Natural killer cell treated with Interleukin-12 subunit alpha and Interleukin-12 subunit beta and Interleukin-15 and Interleukin-18, amount 100 ng/mL, for 72 hours (primary cell): ENCODE measurements at regions not wholly inside any gene's neighbourhood (a gene's known extent, or its start where the extent isn't known, plus 50 kb on each side); places are given as distances from the start of the nearest gene placed in this dataset.

Source experiments
- ATAC-seq, 2 donors: fragments of 150-1000 bp; cut with Tn5 transposase in 1 of 2; sonication (Bioruptor Pico), chemical (Tn5 transposase) in 1 of 2; 2 replicates each; pipeline ENCODE4 v1.10.0; 2021
- DNase-seq: peaks from one replicate; pipeline ENCODE4 v3.0.0; 2022; ENCODE audit warnings: low spot score
- H3K27ac Mint-ChIP-seq, 2 donors: 1 replicate in 1 of 2; 2 replicates in 1 of 2; pipeline ENCODE4 v1.8.0; 2022; ENCODE audit warnings: mixed read lengths in 2 of 2, mild to moderate bottlenecking in 1 of 2, moderate library complexity in 1 of 2
- H3K27me3 Mint-ChIP-seq, 2 donors: 1 replicate in 1 of 2; 2 replicates in 1 of 2; pipeline ENCODE4 v1.8.0; 2022; ENCODE audit warnings: mixed read lengths in 2 of 2
- H3K36me3 Mint-ChIP-seq: one replicate; pipeline ENCODE4 v1.8.0; 2022; ENCODE audit warnings: mixed read lengths
- H3K4me1 Mint-ChIP-seq, 2 donors: 1 replicate in 1 of 2; 2 replicates in 1 of 2; pipeline ENCODE4 v1.8.0; 2022; ENCODE audit warnings: low read depth in 2 of 2, mixed read lengths in 2 of 2, mild to moderate bottlenecking in 1 of 2
- H3K4me3 Mint-ChIP-seq: one replicate; pipeline ENCODE4 v1.8.0; 2022; ENCODE audit warnings: mixed read lengths
- H3K9me3 Mint-ChIP-seq: 2 replicates; pipeline ENCODE4 v1.8.0; 2022; ENCODE audit warnings: mixed read lengths

- peaks cover 2 to 5% of the 10 kb centered on the region in 2 donors for H3K4me1 Mint-ChIP-seq
- peaks cover 11 to 13% of the 10 kb centered on the region in 2 donors for H3K27me3 Mint-ChIP-seq
Measured at GRCh38 chr6:165830761-165831160, 167.7 kb upstream of the PDE10A start.

DNA sequence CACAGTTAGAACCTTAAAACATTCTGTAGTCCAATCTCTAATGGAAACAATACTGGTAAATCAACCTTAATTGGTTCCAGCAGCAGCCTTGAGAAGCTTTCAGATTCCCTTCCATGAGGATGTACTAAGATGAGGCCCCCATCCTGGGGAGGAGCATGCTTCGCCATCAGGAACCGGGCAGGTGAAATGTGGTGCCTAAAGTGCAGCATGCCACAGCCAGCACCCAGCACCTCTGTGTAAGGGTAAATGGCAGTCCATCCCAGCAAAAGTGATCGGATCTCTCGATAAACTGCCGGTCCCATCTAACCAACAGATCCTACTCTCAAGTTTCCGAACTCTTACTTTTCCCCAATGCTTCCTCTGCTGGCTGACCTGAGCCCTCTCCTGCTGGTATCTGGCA is 166.3 kb upstream of the PDE10A start:
- H3K4me3 Mint-ChIP-seq: no peak overlapping the region
- no peak overlapping the region for H3K27ac Mint-ChIP-seq
- H3K27me3 Mint-ChIP-seq: peaks cover 6 to 7% of the 10 kb centered on the region in 2 donors
- no peaks in the 10 kb centered on the region for H3K9me3 Mint-ChIP-seq
- no peaks in the 10 kb centered on the region for H3K36me3 Mint-ChIP-seq
- H3K4me1 Mint-ChIP-seq: peaks cover 2 to 5% of the 10 kb centered on the region in 2 donors
- ATAC-seq: no peak
- DNase-seq: no peak

More at GRCh38 chr6:165830761-165831160, 167.7 kb upstream of the PDE10A start:
- Mint-ChIP-seq H3K9me3 (no peaks in the 10 kb centered on the region), H3K27ac (no peak overlapping the region), H3K36me3 (no peaks in the 10 kb centered on the region), H3K4me3 (no peak overlapping the region)
- DNase-seq: no peak
- ATAC-seq: no peak

DNA sequence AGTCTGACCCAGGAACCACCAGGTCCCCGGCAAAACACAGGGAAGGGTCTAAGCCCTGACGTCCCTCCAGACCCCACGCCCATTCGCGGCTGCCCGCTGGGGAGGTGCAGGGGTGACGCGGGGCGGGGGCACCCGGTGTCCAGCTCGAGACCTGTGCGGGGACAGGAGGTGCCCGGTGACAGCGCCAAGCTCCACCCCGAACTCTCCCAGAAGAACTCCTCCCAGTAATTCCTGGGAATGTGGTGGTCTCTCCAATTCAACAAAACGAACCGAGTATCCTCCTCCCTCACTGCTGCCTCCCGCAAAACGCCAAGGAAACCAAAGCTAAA is 164.1 kb upstream of the PDE10A start:
- H3K4me1 Mint-ChIP-seq: peaks cover 2 to 5% of the 10 kb centered on the region in 2 donors
- ATAC-seq: peak in 1 of 2 donors; percentile 15
- H3K9me3 Mint-ChIP-seq: no peaks in the 10 kb centered on the region
- H3K27ac Mint-ChIP-seq: no peak overlapping the region
- no peak for DNase-seq
- H3K27me3 Mint-ChIP-seq: peaks cover 6 to 7% of the 10 kb centered on the region in 2 donors
- no peak overlapping the region for H3K4me3 Mint-ChIP-seq
- H3K36me3 Mint-ChIP-seq: no peaks in the 10 kb centered on the region

- no peaks in the 10 kb centered on the region for H3K36me3 Mint-ChIP-seq
- peaks cover 3 to 4% of the 10 kb centered on the region in 2 donors for H3K27me3 Mint-ChIP-seq
- H3K9me3 Mint-ChIP-seq: no peaks in the 10 kb centered on the region
- H3K27ac Mint-ChIP-seq: no peak overlapping the region
- peaks cover under 1 to 2% of the 10 kb centered on the region in 2 donors for H3K4me1 Mint-ChIP-seq
- DNase-seq (no peak), ATAC-seq (peak; percentile 49 to 52)
- H3K4me3 Mint-ChIP-seq: no peak overlapping the region
Measured at GRCh38 chr6:165826487-165827189, 163.6 kb upstream of the PDE10A start.

DNA sequence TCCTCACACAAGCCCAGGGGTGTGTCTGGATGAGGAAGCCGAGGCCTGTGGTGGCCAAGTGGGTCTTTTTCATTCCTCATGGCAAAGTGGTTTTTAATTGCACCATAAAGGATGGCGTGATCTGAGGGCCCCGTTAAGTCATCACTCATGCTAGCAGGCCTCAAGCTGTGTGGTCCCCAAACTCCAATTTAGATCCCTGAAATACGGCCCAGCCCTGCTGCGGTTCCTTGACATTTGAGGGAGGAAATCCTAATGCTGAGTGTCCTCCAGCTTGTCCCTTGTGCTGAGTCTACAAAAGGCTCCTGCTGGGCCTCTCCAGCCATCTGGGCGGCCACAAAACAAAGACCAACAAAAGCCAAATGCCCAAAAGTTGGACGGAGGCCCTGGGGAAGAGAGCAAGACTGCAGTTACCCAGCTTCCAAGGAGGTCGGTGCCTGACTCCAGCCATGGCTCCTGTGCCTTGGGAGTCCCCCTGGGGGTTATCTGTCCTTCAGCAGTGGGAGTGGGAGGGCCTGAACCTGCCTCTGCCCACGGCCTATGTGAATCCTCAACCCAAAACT is 162.3 kb upstream of the PDE10A start:
- Mint-ChIP-seq H3K36me3 (no peaks in the 10 kb centered on the region), H3K9me3 (no peaks in the 10 kb centered on the region), H3K4me1 (no peaks in the 10 kb centered on the region), H3K4me3 (no peak overlapping the region), H3K27ac (no peak overlapping the region), H3K27me3 (peaks cover 9 to 12% of the 10 kb centered on the region in 2 donors)
- ATAC-seq (no peak), DNase-seq (no peak)

DNA sequence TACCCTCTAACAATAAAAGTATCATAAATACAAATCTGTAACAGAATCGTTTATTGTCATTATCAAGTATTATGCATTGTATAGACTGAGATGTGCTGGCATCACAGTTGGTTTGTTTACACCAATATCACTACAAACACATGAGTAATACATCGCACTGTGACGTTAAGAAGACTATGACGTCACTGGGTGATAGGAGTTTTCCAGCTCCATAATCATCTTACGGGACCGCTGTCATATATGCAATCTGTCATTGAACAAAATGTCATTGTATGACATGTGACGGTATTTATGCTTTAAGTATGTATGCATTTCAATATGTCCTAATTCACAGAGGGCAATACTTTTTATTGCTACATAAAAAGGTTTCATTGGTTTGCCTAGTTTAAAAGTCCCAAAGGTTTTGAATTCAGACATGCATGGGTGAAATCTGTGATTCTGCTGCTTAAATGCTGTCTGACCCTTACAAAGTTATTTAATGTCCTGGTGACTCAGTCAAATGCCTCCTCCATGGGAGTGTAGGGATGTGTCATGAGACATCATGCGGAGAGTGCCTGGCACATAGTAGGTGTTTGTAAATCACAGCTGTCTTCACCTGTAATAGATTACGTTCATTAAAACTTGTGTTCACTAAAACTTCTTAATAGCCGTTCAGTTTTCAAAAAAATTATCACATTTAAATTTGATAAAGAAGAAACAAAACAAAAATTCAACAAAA is 160.7 kb upstream of the PDE10A start:
- H3K36me3 Mint-ChIP-seq: no peaks in the 10 kb centered on the region
- H3K9me3 Mint-ChIP-seq: no peaks in the 10 kb centered on the region
- no peak overlapping the region for H3K4me3 Mint-ChIP-seq
- H3K27ac Mint-ChIP-seq: no peak overlapping the region
- ATAC-seq (no peak), DNase-seq (no peak)
- peaks cover 16 to 18% of the 10 kb centered on the region in 2 donors for H3K27me3 Mint-ChIP-seq
- H3K4me1 Mint-ChIP-seq: no peaks in the 10 kb centered on the region

- no peak overlapping the region for H3K4me3 Mint-ChIP-seq
- peaks cover 24 to 25% of the 10 kb centered on the region in 2 donors for H3K27me3 Mint-ChIP-seq
- H3K9me3 Mint-ChIP-seq: no peaks in the 10 kb centered on the region
- no peak overlapping the region for H3K27ac Mint-ChIP-seq
- no peaks in the 10 kb centered on the region for H3K36me3 Mint-ChIP-seq
- no peaks in the 10 kb centered on the region for H3K4me1 Mint-ChIP-seq
- ATAC-seq (no peak), DNase-seq (no peak)
Measured at GRCh38 chr6:165822501-165822900, 159.5 kb upstream of the PDE10A start.

DNA sequence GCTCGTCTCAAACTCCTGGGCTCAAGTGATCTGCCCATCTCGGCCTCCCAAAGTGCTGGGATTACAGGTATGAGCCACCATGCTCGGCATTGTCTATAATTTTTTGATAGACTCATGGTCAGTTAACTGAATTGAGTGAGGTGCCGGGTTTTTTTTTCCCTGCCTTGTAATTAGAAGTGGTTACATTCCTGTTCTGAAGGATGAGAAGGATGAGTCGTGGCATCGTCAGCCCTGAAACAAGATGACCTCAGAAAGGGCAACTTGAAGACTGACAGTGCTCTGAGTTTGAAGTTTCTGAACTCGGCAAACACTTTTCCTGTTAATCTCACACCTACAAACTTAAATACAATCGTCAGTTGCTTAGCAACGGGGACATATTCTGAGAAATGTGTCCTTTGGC is 158.7 kb upstream of the PDE10A start:
- peaks cover 24 to 25% of the 10 kb centered on the region in 2 donors for H3K27me3 Mint-ChIP-seq
- no peaks in the 10 kb centered on the region for H3K9me3 Mint-ChIP-seq
- no peaks in the 10 kb centered on the region for H3K4me1 Mint-ChIP-seq
- no peaks in the 10 kb centered on the region for H3K36me3 Mint-ChIP-seq
- ATAC-seq (no peak), DNase-seq (no peak)
- no peak overlapping the region for H3K27ac Mint-ChIP-seq
- no peak overlapping the region for H3K4me3 Mint-ChIP-seq

DNA sequence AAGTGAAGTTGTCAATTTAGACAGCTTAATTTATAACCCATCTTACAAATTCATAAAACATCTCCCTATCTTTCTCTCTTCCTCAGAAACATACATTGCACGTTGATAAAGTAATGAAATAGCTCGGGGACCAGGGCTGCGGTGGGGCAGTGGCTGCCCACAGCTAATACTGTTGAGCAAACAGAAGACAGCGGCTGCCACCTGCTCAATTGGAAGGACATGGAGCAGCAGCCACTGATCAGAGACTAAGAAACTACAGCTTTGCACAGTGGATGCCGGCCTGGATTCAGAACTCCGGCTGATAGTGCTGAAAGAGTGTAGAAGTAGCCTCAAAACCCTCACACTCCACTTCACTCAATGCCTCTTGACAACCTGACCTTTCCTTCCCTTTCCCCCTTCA is 157.9 kb upstream of the PDE10A start:
- no peaks in the 10 kb centered on the region for H3K9me3 Mint-ChIP-seq
- no peaks in the 10 kb centered on the region for H3K36me3 Mint-ChIP-seq
- H3K27me3 Mint-ChIP-seq: peaks cover 30 to 31% of the 10 kb centered on the region in 2 donors
- H3K27ac Mint-ChIP-seq: no peak overlapping the region
- no peak overlapping the region for H3K4me3 Mint-ChIP-seq
- no peaks in the 10 kb centered on the region for H3K4me1 Mint-ChIP-seq
- DNase-seq (no peak), ATAC-seq (no peak)

DNA sequence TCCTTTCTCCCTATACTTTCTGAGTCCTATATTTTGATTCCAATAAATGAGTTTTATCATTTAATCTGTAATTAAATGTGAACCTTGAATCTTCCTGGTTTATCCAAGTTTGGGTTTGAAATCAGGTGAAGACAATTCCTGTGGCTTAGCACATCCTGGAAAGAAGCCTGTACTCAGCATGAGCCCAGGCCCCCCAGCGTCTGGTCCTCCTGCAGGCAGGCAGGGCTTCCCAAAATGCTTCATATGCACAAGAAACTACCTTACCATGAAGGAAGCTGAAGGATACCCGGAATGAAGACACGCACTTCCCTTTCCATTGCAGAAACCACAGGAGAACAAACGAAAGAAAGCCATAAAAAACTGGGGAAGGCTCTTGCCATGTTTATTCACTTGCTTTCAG is 157.4 kb upstream of the PDE10A start:
- H3K4me3 Mint-ChIP-seq: no peak overlapping the region
- DNase-seq (no peak), ATAC-seq (no peak)
- no peaks in the 10 kb centered on the region for H3K9me3 Mint-ChIP-seq
- H3K36me3 Mint-ChIP-seq: no peaks in the 10 kb centered on the region
- H3K27me3 Mint-ChIP-seq: peaks cover 30 to 31% of the 10 kb centered on the region in 2 donors
- H3K27ac Mint-ChIP-seq: no peak overlapping the region
- H3K4me1 Mint-ChIP-seq: no peaks in the 10 kb centered on the region

DNA sequence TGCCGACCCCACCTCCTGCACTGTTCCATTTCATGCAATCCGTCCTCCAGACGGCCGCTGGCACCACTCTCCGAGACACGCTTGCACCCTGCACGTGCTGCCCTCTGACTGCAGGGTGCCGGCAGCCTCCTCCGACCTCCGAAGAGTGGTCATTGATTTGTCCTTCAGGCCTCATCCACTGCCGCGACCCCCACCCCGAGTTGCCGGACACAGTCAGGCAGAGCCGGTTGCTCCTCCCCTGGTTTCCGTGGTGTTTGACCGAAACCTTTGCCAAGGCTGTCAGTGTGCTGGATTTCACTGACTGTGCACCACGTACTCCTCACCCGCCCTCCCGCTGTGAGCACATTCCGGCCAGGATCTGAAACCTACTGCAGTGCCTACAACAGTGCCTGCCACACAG is 156.4 kb upstream of the PDE10A start:
- H3K9me3 Mint-ChIP-seq: no peaks in the 10 kb centered on the region
- no peaks in the 10 kb centered on the region for H3K36me3 Mint-ChIP-seq
- no peak overlapping the region for H3K4me3 Mint-ChIP-seq
- peaks cover 30 to 31% of the 10 kb centered on the region in 2 donors for H3K27me3 Mint-ChIP-seq
- DNase-seq (no peak), ATAC-seq (peak in 1 of 2 donors; percentile 48)
- no peak overlapping the region for H3K27ac Mint-ChIP-seq
- no peaks in the 10 kb centered on the region for H3K4me1 Mint-ChIP-seq

DNA sequence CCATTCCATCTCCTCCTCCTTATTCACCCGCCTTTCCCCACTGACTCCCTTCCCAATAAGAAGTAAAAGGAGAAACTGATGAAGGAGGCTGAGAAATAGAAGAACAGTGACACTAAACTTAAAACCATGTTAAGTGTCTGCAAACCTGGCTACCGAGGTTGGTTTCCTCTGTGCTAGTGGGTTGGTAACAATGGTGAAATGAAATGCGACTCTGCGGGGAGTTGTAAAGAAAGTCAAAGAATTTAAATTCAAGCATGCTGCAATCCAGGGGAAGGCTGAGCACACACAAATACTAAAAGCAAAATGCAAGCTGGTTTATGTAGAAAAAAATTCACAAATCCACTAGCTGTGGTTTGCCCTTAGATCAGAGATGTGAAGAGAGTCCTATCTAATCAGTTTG is 155.2 kb upstream of the PDE10A start:
- Mint-ChIP-seq H3K36me3 (no peaks in the 10 kb centered on the region), H3K27me3 (peaks cover 32 to 37% of the 10 kb centered on the region in 2 donors), H3K9me3 (no peaks in the 10 kb centered on the region), H3K27ac (no peak overlapping the region), H3K4me1 (no peaks in the 10 kb centered on the region), H3K4me3 (no peak overlapping the region)
- DNase-seq (no peak), ATAC-seq (no peak)

GRCh38 chr6:165817771-165818170 is 154.7 kb upstream of the PDE10A start:
- no peak overlapping the region for H3K27ac Mint-ChIP-seq
- ATAC-seq: no peak

GRCh38 chr6:165817148-165817547 is 154.1 kb upstream of the PDE10A start:
- Mint-ChIP-seq H3K27ac (no peak overlapping the region), H3K27me3 (peaks cover 32 to 38% of the 10 kb centered on the region in 2 donors), H3K9me3 (no peaks in the 10 kb centered on the region), H3K4me3 (no peak overlapping the region), H3K36me3 (no peaks in the 10 kb centered on the region), H3K4me1 (no peaks in the 10 kb centered on the region)
- ATAC-seq: peak in 1 of 2 donors; percentile 37
- no peak for DNase-seq

More at GRCh38 chr6:165817771-165818170, 154.7 kb upstream of the PDE10A start:
- Mint-ChIP-seq H3K9me3 (no peaks in the 10 kb centered on the region), H3K4me1 (no peaks in the 10 kb centered on the region), H3K36me3 (no peaks in the 10 kb centered on the region), H3K27me3 (peaks cover 32 to 38% of the 10 kb centered on the region in 2 donors), H3K4me3 (no peak overlapping the region)
- DNase-seq: no peak
